Spleen (tissue), 11 donors: ENCODE measurements at regions not wholly inside any gene's neighbourhood (a gene's known extent, or its start where the extent isn't known, plus 50 kb on each side); places are given as distances from the start of the nearest gene placed in this dataset.

ENCODE experiments used
- DNase-seq: peaks from one replicate; pipeline ENCODE4 v3.0.0-alpha.2; 2020
- H3K27ac ChIP-seq, 8 donors: fragments of 200-600 bp; sonication (generic) in 7 of 8; 1 replicate in 4 of 8; 2 replicates in 4 of 8; pipeline versions ENCODE4 v1.5.0 to v1.8.0; 2016 to 2021; ENCODE audit warnings: inconsistent platforms in 4 of 8, mild to moderate bottlenecking in 4 of 8, moderate library complexity in 1 of 8
- H3K27me3 ChIP-seq, 7 donors: fragments of 200-600 bp; sonication (generic) in 6 of 7; replicated peaks in 1 of 7; 1 replicate in 4 of 7; 2 replicates in 3 of 7; pipeline versions ENCODE4 v1.5.0 to v1.8.0; 2016 to 2021; ENCODE audit warnings: inconsistent platforms in 3 of 7, mild to moderate bottlenecking in 1 of 7
- H3K36me3 ChIP-seq, 6 donors: fragments of 200-600 bp; sonication (generic) in 5 of 6; 1 replicate in 4 of 6; 2 replicates in 2 of 6; pipeline versions ENCODE4 v1.5.0 to v1.8.0; 2016 to 2021; ENCODE audit warnings: inconsistent platforms in 2 of 6
- H3K4me1 ChIP-seq, 6 donors: fragments of 200-600 bp; sonication (generic) in 5 of 6; 1 replicate in 3 of 6; 2 replicates in 3 of 6; pipeline versions ENCODE4 v1.5.0 to v1.8.0; 2016 to 2021; ENCODE audit warnings: inconsistent platforms in 3 of 6
- H3K4me3 ChIP-seq, 8 donors: fragments of 200-600 bp; sonication (generic) in 7 of 8; 1 replicate in 4 of 8; 2 replicates in 4 of 8; pipeline versions ENCODE4 v1.5.0 to v1.8.0; 2016 to 2021; ENCODE audit warnings: inconsistent platforms in 4 of 8, mild to moderate bottlenecking in 4 of 8, moderate library complexity in 2 of 8
- H3K9me3 ChIP-seq, 8 donors: fragments of 200-600 bp; sonication (generic) in 7 of 8; 1 replicate in 4 of 8; 2 replicates in 4 of 8; pipeline versions ENCODE4 v1.5.0 to v1.8.0; 2016 to 2021; ENCODE audit warnings: inconsistent platforms in 4 of 8
- POLR2A ChIP-seq, 3 donors: fragments of 450-650 bp; IDR thresholded peaks; one replicate each; pipeline ENCODE4 v1.5.1; 2017; ENCODE audit warnings: antibody characterized with exemption in 3 of 3, mild to moderate bottlenecking in 1 of 3
- POLR2AphosphoS5 ChIP-seq, 3 donors: sonication (generic); formaldehyde crosslinking; IDR thresholded peaks; one replicate each; pipeline ENCODE4 v1.5.1; 2017; ENCODE audit warnings: antibody characterized with exemption in 3 of 3
- WGBS, 5 donors: extraction: QIAGEN DNeasy Blood & Tissue Kit in 3 of 5; methylation state at CpG; one replicate each; pipeline versions ENCODE4 v1.1.5 to v1.1.7; 2013 to 2018; 5-methylcytosine and 5-hydroxymethylcytosine counted together
- intact Hi-C: fragments of 100-400 bp; cut with DNase I; formaldehyde crosslinking; loops from one replicate; pipeline ENCODE4 v1.15.0; 2023; ENCODE audit warnings: low total_unique reads
- TF ChIP-seq, protein P1 (sequence below), 11 experiments: fragments of 200-600 bp in 7 of 11; fragments of 450-650 bp in 4 of 11; sonication (generic) in 4 of 11; IDR thresholded peaks in 8 of 11; conservative IDR thresholded peaks in 3 of 11; 1 replicate in 7 of 11; 2 replicates in 4 of 11; pipeline versions ENCODE4 v1.4.0 to v1.8.0; 2016 to 2021; ENCODE audit warnings: antibody characterized with exemption in 11 of 11, inconsistent platforms in 4 of 11, mild to moderate bottlenecking in 1 of 11
- donor health status: healthy with polysubstance abuse.
- donor health status: DM: no; HTN: no; CAD: no; lungs with moderate emphysema.
- donor health status: DM: no; HTN: no; CAD: no.
- donor health status: Bipolar disorder and iron deficiency.
- donor health status: healthy.
- donor health status: DM: no; HTN: no; CAD: no.
- donor health status: DM: yes; HTN: yes; CAD: no.

DNA sequence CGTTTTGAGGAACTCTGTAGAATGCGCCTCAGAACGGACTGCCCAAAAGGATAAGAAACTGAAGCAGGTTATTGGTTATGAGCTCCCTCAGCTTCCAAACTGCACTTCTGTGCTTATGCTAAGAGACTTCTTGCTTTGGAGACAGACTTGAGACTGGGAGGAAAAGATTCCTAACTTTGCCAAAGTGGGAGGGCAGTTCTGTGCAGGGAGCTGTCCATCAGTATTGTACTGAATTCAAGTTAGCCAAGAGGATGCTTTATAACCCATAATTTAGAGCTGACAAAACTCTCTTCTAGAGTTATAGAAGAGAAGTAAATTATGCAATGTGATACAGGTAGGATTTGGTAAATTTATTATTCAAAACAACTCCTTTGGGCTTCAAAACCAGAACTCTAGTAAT lies 519.8 kb upstream of the GBE1 start:
- H3K27ac ChIP-seq, result no peak overlapping the region
- no peak overlapping the region for H3K4me3 ChIP-seq
- no peaks in the 10 kb centered on the region for H3K36me3 ChIP-seq
- H3K27me3 ChIP-seq, result no peaks in the 10 kb centered on the region
- H3K9me3 ChIP-seq, result no peaks in the 10 kb centered on the region
- H3K4me1 ChIP-seq, result no peaks in the 10 kb centered on the region
- intact Hi-C loops, result no loop called here
- DNase-seq, result no peak
- TF ChIP-seq, protein P1, sequence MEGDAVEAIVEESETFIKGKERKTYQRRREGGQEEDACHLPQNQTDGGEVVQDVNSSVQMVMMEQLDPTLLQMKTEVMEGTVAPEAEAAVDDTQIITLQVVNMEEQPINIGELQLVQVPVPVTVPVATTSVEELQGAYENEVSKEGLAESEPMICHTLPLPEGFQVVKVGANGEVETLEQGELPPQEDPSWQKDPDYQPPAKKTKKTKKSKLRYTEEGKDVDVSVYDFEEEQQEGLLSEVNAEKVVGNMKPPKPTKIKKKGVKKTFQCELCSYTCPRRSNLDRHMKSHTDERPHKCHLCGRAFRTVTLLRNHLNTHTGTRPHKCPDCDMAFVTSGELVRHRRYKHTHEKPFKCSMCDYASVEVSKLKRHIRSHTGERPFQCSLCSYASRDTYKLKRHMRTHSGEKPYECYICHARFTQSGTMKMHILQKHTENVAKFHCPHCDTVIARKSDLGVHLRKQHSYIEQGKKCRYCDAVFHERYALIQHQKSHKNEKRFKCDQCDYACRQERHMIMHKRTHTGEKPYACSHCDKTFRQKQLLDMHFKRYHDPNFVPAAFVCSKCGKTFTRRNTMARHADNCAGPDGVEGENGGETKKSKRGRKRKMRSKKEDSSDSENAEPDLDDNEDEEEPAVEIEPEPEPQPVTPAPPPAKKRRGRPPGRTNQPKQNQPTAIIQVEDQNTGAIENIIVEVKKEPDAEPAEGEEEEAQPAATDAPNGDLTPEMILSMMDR (IDR thresholded peaks at IDR 0.05 in 8 of 11, conservative IDR thresholded peaks at IDR 0.05 in 3 of 11), result no peak
- TF ChIP-seq POLR2AphosphoS5 (IDR thresholded peaks at IDR 0.05) (no peak), POLR2A (IDR thresholded peaks at IDR 0.05) (no peak)
- 63 to 76% (median 73%) methylated on average over 3 of the region's 3 CpGs for WGBS, 5 donors

DNA sequence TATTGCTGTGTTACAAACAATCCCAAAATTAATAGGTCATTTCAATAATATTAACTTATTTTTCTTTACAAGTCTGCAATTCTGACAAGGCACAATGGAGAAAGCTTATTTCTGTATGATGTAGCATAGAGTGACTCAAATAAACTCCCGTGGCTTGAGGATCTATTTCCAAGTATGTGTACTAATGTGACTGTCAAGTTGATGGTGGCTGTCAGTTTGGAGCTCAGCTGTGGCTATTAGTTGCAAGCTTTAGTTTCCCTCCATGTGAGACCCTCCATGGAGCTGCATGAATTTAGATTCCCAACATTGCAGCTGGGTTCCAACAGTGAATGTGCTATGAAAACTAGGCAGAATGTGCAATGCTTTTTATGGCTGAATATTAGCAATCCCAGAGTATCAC lies 515.5 kb upstream of the GBE1 start:
- 66 to 80% (median 74%) methylated on average over 1 of the region's 1 CpG for WGBS, 5 donors

DNA sequence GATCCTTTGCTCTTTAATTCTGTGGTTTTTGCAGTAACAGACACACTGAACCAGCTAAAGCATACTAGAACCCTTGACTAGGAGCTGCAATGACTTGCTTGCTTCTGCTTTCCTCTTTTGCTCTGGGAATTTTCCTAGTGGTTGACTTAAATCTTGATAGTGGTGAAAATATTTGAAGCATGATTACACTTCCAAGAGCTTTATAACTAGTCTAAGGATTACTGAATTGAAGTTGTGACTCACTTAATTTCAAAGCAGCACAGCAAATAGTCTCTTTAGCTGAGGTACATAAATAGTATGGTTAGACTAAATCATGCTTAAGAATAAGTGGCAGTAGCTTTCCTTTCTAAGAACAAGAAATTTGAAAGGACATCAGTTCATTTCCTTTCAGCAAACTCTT lies 513.5 kb upstream of the GBE1 start:
- DNase-seq, result no peak
- intact Hi-C loops, result no loop called here
- H3K9me3 ChIP-seq, result peaks cover 0 to 37% (median 23%) of the 10 kb centered on the region in 8 donors
- H3K27me3 ChIP-seq, result no peaks in the 10 kb centered on the region
- TF ChIP-seq, protein P1 (IDR thresholded peaks at IDR 0.05 in 8 of 11, conservative IDR thresholded peaks at IDR 0.05 in 3 of 11), result no peak
- TF ChIP-seq POLR2A (IDR thresholded peaks at IDR 0.05) (no peak), POLR2AphosphoS5 (IDR thresholded peaks at IDR 0.05) (no peak)
- H3K36me3 ChIP-seq, result no peaks in the 10 kb centered on the region
- no peak overlapping the region for H3K27ac ChIP-seq
- no peaks in the 10 kb centered on the region for H3K4me1 ChIP-seq
- no peak overlapping the region for H3K4me3 ChIP-seq

More for the DNA sequence above, 515.5 kb upstream of the GBE1 start:
- TF ChIP-seq POLR2A (IDR thresholded peaks at IDR 0.05) (no peak), POLR2AphosphoS5 (IDR thresholded peaks at IDR 0.05) (no peak)
- TF ChIP-seq, protein P1 (IDR thresholded peaks at IDR 0.05 in 8 of 11, conservative IDR thresholded peaks at IDR 0.05 in 3 of 11), result no peak
- intact Hi-C loops, result no loop called here
- Histone ChIP-seq H3K4me3 (no peak overlapping the region), H3K27me3 (no peaks in the 10 kb centered on the region), H3K4me1 (no peaks in the 10 kb centered on the region), H3K9me3 (peaks cover 0 to 19% (median 7%) of the 10 kb centered on the region in 8 donors), H3K27ac (no peak overlapping the region), H3K36me3 (no peaks in the 10 kb centered on the region)
- no peak for DNase-seq

DNA sequence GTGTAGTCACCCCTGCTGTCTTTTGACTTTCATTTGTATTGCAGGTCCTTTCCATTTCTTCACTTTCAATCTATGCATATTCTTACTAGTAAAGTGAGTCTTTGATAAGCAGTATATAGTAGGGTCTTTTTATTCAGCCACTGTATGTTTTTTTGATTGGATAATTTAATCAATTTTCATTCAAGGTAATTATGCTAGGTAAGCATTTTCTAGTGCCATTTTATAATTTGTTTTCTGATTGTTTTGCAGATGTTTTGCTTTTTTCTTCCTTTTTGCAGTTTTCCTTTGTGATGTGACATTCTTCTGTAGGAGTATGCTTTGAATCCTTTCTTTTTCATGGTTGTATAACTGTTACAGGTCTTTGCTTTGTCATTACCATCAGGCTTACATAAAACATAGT lies 504.3 kb upstream of the GBE1 start:
- TF ChIP-seq, protein P1 (IDR thresholded peaks at IDR 0.05 in 8 of 11, conservative IDR thresholded peaks at IDR 0.05 in 3 of 11), result no peak
- no peak for TF ChIP-seq POLR2AphosphoS5 (IDR thresholded peaks at IDR 0.05)
- no peak for TF ChIP-seq POLR2A (IDR thresholded peaks at IDR 0.05)
- Histone ChIP-seq H3K4me1 (no peaks in the 10 kb centered on the region), H3K27ac (no peak overlapping the region), H3K9me3 (peaks cover 0 to 26% (median 18%) of the 10 kb centered on the region in 8 donors), H3K36me3 (no peaks in the 10 kb centered on the region), H3K27me3 (no peaks in the 10 kb centered on the region), H3K4me3 (no peak overlapping the region)
- DNase-seq, result no peak
- intact Hi-C loops, result no loop called here
